Heart left ventricle (tissue), 13 donors: ENCODE measurements at regions not wholly inside any gene's neighbourhood (a gene's known extent, or its start where the extent isn't known, plus 50 kb on each side); places are given as distances from the start of the nearest gene placed in this dataset.

Experiments
- CTCF ChIP-seq, 12 donors: fragments of 200-600 bp; sonication (generic) in 4 of 12; IDR thresholded peaks; one replicate each; pipeline versions ENCODE4 v1.5.0 to v1.8.0; 2018 to 2022; ENCODE audit warnings: antibody characterized with exemption in 12 of 12, mild to moderate bottlenecking in 5 of 12
- POLR2A ChIP-seq, 2 donors: fragments of 450-650 bp; IDR thresholded peaks; one replicate each; pipeline ENCODE4 v1.6.1; 2017; ENCODE audit warnings: antibody characterized with exemption in 2 of 2, mild to moderate bottlenecking in 2 of 2, moderate library complexity in 2 of 2
- donor health status: ischemic (EF 13 %, LVEDD 7.1; RV severe dilation, severe dysfunction).
- donor health status: DM: no; HTN: yes; CAD: no.
- donor health status: DM: no; HTN: no; CAD: no.
- donor health status: ischemic (EF 25% LVEDD 6.9; RV normal size, moderate dysfunction).
- donor health status: ischemic (EF 25% LVEDD 5.7; RV mildly dilated, moderate dysfunction).
- donor health status: ischemic (EF 35%, LVEDD 5.7; RV mildly dilated, moderate dysfunction).
- donor health status: nonischemic (EF 11% LVEDD 7.7; RV severe dilation, severe dysfunction).
- donor health status: DM: yes; HTN: yes; CAD: no.
- donor health status: PGD.
- donor health status: ischemic (EF 29% LVEDD 5.4; RV normal size, mild dysfunction).
- donor health status: nonischemic (EF 23%, LVEDD 6.1; RV moderate dilation, normal function).

GRCh38 chr18:57923611-57924010 lies 120.4 kb upstream of the NEDD4L start:
- TF ChIP-seq POLR2A (IDR thresholded peaks at IDR 0.05) (no peak), CTCF (IDR thresholded peaks at IDR 0.05) (no peak)
